ENCODE measurements at regions not wholly inside any gene's neighbourhood (a gene's known extent, or its start where the extent isn't known, plus 50 kb on each side); places are given as distances from the start of the nearest gene placed in this dataset.
"Not testable (repeated sequence)": the region's sequence is repeated elsewhere in the genome, so short reads cannot be mapped to it uniquely, and the experiment has no call there.

GRCh38 chr15:62218841-62219240 is 53.8 kb upstream of the C2CD4B start:
- DNase-seq = no peak

- DNase-seq = no peak
Measured at GRCh38 chr15:62219799-62220198, 54.7 kb upstream of the C2CD4B start.

- DNase-seq = no peak
Measured at GRCh38 chr15:62223020-62223419, 57.9 kb upstream of the C2CD4B start.

DNA sequence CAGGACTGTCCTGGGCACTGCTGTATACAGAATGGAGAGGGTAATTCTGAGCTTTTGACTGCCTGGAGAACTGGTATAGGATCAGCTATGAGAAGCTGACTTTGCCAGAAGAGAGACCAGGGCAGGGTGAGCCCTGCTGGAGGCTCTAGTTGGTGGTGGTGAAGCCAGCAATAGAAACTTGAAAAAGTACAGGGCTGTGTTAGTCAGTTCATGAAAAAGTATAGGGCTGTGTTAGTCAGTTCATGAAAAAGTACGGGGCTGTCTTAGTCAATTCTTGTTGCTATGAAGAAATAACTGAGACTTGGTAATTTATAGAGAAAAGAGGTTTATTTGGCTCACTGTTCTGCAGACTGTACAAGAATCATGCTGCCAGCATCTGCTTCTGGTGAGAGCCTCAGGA is 63.5 kb upstream of the C2CD4B start:
- DNase-seq = no peak

DNA sequence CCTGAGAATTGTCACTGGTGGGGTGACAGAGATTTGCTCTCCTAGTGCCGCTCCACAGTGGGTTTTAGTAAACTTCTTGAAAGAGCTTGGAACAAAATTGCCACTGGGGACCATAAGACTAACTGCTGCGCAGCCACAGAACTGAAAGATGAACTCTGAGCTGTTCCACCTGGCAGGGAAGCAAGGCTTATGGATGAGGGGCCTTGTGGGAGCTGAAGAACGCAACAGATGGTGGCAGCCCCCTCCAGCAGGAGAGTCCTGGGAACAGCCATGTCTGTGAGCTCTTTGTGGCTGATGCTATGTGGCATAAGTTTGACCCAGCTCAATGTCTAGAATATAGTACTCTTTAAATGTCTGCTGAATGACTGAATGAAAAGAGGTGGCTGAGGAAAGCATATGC is 66.8 kb upstream of the C2CD4B start:
- DNase-seq = no peak

DNA sequence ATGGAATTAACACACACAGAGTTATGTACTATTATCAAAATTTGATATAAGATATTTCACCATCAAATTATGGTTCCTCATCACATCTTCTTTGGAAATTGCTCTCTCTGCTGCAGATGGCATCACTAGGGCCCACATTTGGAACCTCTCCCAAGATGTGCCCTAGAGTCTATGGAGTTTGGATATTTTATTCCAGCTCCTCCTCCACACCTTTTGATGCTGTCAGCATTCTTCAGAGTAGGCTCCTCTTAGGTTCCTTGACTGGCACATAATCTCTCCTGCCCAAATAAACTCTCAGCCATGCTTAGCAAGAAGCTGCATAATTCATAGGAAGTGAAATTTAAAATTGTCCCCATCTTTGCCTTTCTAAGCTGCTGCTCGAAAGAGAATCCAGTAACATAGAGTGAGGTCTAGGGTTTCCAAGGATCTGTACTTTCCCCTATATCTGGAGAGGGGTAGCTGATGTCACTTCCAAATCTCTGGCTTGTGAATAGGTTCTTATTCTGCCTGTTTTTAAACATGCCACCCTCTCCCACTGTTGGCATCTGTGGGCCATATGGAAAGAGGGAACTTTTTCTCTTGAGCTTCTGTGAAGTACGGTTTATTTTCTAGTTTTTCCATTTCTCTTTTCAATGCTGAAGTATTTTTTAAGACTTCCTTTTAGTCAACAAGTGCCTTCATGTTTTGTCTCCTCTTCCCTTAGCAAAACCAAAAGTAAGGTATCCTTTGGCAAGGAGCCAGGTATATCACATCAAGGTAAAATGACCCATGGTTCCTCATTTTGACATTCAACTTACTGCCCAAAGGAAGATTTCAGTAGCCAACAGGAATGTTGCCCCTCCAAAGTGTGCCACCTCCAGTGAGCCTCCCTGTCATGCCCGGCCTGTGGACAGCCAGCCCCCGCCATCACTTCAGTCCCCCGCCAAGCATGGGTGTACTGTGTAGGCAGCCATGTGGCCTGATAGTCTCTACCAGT is 75.3 kb upstream of the C2CD4B start:
- no peak for DNase-seq

DNA sequence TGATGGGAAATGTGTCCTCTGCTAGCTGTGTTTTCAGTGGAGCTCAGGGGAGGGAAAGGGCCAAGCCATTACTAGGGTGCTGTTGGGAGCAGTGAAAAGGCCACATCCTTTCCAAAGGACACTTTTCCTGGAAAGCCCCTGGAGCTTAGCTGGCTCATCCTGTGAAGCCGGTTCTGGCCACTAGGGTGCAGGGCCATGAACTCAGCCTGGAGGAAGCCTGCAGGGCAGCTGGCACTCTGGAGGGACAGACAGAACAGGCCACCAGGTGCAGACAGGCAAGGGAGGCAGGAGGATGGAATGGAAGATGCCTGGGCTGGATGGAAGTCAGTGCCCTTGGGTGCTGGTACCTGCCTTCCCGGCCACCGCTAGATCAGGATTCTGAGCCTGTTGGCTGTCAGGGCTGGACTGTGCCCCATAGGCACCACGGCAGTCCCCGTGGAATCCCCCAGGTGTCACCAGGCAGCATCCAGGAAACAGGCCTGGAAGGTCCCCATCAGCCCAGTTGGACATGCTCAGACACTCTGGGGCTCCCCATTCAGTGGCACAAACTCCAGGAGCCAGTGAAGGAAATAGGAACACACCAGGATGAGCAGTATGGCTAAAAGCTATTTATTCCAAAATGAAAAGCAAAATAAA is 76.2 kb upstream of the C2CD4B start:
- no peak for DNase-seq

- DNase-seq = no peak
Measured at GRCh38 chr15:62242999-62243398, 77.9 kb upstream of the C2CD4B start.

DNA sequence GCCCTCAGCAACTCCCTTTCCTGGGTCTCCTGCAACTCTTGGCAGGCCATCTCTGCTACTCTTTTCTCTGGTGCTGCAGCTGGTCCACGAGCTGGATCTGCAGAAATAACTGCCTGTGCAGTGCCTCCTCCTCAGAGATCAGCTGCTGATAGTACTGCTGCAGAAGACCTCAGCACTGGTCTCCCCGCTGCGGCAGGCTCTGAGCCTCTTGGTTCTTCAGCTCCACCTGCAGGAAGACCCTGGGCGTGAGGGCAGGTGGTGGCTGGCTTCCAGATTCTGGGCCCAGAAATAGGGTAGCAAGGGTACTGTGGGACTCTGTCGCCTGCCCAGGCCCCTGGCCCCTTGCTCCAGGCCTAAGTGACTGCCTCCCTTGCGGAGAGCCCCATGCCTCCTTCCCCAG is 79.7 kb upstream of the C2CD4B start:
- DNase-seq = no peak

DNA sequence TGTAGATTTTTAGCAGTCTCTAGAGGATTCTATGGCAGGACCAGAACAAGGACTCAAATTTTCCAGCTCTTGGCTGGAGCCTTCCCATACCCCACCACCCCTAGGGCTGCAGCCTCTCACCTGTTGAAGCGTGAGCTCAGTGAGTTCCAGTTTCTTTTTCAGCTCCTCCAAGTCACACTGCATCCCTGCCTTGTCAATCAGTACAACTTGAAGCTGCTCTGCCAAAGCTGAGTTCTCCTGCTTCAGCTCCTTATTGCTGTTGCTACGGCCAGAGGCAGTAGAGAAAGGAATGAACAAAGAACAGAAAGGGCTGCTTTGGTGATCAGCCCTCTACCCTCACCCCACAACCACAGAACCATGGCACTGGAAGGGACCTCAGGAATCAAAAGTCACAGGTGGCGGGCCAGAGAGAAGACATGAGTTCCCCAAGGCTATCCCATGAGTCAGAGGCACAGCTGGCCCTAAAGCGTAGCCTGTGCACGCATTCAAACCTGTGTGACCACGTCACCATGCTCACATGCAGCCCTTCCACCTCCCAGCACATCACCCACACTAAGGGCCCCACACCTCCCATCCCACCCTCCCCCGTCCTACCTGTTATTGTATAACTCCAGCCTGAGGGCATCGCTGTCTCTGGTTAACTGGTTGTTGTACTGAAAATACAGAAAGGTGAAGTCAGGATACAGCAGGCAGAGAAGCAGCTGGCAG is 83.3 kb upstream of the C2CD4B start:
- DNase-seq = no peak

- DNase-seq = no peak
Measured at GRCh38 chr15:62249501-62249900, 84.4 kb upstream of the C2CD4B start.

DNA sequence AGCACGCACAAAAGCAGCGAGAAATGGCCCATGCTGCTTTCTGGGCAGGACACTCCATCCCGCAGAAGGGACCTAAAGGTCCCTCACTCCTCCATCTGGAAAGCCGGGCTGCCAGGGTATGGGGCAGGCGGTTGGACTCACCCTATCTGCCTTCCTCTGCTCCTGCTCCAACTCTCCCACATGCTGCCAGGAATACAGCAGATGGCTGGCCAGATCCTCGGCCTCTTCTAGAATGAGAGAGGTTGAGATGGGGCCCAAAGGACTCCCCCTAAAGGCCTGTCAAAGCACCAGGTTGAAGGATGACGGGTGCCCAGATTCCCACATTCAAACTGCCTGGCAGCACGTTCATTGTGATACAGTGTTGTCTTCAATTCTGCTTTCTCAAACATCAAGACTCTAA is 85.1 kb upstream of the C2CD4B start:
- no peak for DNase-seq

DNA sequence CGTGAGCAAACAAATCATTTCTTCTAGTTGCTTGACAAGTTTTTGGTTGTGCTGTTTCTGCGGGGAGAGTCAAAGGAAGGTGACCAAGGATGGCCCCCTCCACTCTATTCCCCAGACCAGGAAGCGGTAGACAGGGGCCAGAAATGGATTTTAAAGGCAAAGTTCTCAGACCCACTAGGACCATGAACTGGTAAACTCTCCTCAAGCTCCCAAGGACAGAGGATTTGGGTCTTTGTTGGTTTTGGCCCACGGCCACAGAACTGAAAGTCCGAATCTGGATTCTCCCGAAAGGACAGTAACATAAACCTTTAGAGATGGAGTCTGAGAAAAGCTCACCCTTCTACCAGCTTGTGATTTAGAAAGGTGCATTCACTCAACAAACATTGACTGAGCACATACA is 85.9 kb upstream of the C2CD4B start:
- DNase-seq = no peak

DNA sequence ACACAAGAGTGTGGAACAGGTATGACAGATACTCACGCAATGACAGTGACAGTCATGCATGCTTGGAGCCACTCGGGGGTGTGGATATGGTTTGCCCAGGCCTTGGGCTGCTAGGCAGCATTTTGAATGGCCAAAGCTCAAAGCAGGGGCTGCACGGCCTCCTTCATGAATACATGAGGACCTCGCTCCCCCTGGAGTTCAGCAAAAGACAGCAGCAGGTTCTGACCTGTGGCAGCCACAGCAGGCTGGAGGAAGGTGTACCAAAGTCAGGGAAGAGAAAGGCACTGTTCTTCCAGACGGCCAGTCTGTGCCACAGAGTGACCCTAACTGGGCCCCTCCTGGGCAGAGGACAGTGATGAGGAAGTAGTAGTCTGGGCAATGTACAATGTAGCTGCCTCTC is 88.2 kb upstream of the C2CD4B start:
- DNase-seq = no peak

- peak; percentile 56 for DNase-seq
Measured at GRCh38 chr15:62254137-62254934, 89.3 kb upstream of the C2CD4B start.

DNA sequence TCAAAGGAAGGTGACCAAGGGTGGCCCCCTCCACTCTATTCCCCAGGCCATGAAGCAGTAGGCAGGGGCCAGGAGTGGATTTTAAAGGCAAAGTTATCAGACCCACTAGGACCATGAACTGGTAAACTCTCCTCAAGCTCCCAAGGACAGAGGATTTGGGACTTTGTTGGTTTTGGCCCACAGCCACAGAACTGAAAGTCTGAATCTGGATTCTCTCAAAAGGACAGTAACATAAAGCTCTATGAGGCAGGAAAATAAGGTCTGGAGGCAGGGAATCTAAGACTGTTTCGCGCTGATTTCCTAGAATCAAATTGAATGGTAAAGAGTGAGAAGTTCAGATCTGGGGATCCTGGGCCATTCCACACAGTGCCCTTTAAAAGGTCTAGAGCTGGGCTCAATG is 91.3 kb upstream of the C2CD4B start:
- DNase-seq = not testable (repeated sequence)

GRCh38 chr15:62257996-62258521 is 93.0 kb upstream of the C2CD4B start:
- DNase-seq = no peak

- no peak for DNase-seq
Measured at GRCh38 chr15:62262305-62262941, 97.3 kb upstream of the C2CD4B start.

DNA sequence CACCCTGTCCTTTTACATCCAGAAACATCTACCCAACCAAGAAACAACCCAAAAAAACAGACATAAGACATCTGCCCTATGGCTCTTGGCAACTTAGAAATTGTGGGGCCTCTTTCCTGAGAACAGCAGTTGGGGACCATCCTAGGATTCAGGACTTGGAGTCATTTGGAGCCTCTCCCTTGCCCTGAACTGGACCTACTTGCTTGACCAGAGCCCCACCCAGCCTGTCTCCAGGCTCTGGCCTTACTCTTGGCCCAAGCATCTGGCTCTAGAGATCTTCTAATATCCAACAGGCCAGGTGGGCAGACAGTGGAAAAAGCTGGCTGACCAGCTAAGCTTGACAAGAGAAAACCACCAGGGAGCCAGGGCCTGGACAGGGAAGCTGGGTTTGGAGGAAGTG is 99.1 kb upstream of the C2CD4B start:
- DNase-seq = no peak

GRCh38 chr15:62269504-62269903 is 104.4 kb upstream of the C2CD4B start:
- DNase-seq = no peak

DNA sequence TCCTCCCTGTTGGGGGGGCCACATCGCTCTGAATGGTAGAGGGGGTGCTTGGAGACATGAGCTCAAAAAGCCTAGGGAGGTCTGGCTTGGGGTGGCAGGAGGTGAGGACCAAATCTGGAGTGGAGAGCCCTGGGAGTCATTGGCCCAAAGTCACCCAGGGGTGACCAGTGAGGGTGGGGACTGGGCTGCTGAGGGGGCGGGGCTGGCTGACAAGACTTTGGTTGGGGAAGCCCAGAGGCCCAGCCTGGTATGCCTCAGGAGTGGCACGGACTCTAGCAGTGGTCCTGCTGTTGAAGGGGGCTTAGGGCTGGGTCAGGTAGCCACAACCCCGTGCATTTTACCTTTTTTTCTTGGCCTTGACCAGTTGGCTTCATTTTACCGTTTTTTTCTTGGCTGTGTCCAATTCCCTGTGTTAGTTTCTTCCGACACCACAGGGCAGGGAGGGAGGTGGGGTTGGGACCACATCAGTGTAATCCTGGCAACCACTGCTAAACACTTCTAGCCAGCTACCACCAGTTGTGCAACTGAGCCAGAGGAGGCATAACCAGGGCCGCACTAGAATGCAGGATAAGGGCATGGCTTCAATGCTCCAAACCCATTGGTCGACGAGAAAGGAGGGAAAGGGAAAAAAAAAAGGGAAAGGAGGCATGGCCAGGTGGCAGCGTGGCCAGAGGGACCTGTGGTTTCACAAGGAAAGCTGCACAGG is 105.3 kb upstream of the C2CD4B start:
- DNase-seq = no peak
